ENCODE measurements at regions not wholly inside any gene's neighbourhood (a gene's known extent, or its start where the extent isn't known, plus 50 kb on each side); places are given as distances from the start of the nearest gene placed in this dataset.

DNA sequence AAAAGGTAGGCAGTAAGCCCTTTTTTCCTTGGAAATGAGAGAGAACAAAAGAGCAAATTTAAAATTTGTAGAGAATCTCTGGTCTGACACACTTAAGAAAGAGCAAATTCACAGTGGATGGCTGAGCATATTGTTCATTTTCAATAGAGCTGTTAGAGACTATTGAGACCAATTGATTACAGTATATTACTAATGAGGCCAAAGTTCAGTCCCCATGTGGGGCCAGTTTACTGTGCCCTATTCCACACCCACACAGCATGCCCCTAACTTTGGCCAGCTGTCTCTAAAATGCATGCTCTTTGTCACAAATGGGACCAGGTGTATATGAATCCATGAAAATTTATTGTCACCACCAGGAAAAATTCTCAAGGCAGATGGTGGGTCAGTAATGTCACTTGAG lies 470.5 kb downstream of the PCDH7 start:
- TF ChIP-seq, protein P1, sequence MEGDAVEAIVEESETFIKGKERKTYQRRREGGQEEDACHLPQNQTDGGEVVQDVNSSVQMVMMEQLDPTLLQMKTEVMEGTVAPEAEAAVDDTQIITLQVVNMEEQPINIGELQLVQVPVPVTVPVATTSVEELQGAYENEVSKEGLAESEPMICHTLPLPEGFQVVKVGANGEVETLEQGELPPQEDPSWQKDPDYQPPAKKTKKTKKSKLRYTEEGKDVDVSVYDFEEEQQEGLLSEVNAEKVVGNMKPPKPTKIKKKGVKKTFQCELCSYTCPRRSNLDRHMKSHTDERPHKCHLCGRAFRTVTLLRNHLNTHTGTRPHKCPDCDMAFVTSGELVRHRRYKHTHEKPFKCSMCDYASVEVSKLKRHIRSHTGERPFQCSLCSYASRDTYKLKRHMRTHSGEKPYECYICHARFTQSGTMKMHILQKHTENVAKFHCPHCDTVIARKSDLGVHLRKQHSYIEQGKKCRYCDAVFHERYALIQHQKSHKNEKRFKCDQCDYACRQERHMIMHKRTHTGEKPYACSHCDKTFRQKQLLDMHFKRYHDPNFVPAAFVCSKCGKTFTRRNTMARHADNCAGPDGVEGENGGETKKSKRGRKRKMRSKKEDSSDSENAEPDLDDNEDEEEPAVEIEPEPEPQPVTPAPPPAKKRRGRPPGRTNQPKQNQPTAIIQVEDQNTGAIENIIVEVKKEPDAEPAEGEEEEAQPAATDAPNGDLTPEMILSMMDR (IDR thresholded peaks at IDR 0.05): no peak
- TF ChIP-seq ZFX (IDR thresholded peaks at IDR 0.05; ENCODE audit: borderline replicate concordance): no peak

All from 22Rv1 (cell line).